ENCODE measurements at regions not wholly inside any gene's neighbourhood (a gene's known extent, or its start where the extent isn't known, plus 50 kb on each side); places are given as distances from the start of the nearest gene placed in this dataset.
"Not testable (repeated sequence)": the region's sequence is repeated elsewhere in the genome, so short reads cannot be mapped to it uniquely, and the experiment has no call there.

DNA sequence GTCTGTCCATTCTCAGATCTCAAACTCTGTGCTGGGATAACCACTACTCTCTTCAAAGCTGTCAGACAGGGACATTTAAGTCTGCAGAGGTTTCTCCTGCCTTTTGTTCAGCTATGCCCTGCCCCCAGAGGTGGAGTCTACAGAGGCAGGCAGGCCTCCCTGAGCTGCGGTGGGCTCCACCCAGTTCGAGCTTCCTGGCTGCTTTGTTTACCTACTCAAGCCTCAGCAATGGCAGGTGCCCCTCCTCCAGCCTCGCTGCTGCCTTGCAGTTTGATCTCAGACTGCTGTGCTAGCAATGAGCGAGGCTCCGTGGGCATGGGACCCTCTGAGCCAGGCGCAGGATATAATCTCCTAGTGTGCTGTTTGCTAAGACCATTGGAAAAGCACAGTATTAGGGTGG lies 53.1 kb upstream of the HUNK start:
- not testable (repeated sequence) for DNase-seq

GRCh38 chr21:31814356-31814755 lies 58.5 kb upstream of the HUNK start:
- not testable (repeated sequence) for DNase-seq

DNA sequence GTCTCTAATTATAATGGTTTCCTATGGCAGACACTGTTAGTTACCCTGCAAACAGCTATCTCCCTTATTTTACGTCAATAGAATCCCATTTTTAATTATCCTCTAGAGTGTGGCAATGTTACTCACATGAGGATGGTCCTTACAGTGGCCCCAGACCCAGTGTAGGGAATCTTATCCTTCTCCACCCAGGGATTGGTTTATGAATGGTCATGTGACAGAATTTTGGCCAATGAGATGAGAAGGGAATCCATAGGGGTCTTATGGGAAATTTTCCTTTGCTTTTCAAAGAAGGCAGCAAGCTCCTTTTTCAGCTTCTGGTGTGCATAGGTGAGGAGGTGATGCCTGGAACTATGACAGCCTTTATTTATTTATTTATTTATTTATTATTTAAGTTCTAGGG lies 59.0 kb upstream of the HUNK start:
- no peak for DNase-seq

DNA sequence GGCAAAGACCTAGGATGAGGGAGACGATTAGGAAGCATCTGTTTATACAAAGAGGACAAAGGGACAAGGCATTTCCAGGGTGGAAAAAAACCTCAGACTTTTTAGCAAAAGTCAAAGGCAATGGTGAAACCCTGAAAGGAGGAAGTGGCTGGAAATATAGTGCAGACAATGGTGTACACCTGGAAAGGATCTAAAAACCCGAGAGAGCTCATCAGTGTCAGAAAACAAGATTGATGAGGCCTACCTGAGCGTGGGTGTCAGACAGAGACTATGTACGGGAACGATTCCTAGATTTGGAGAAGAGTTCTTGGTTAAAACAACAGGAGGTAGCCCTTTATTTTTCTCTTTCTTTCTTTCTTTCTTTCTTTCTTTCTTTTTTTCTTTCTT lies 68.8 kb upstream of the HUNK start:
- no peak for DNase-seq

- no peak for DNase-seq
These were observed 69.5 kb upstream of the HUNK start for GRCh38 chr21:31803039-31804007.

GRCh38 chr21:31802331-31802730 lies 70.4 kb upstream of the SCAF4 start:
- no peak for DNase-seq

DNA sequence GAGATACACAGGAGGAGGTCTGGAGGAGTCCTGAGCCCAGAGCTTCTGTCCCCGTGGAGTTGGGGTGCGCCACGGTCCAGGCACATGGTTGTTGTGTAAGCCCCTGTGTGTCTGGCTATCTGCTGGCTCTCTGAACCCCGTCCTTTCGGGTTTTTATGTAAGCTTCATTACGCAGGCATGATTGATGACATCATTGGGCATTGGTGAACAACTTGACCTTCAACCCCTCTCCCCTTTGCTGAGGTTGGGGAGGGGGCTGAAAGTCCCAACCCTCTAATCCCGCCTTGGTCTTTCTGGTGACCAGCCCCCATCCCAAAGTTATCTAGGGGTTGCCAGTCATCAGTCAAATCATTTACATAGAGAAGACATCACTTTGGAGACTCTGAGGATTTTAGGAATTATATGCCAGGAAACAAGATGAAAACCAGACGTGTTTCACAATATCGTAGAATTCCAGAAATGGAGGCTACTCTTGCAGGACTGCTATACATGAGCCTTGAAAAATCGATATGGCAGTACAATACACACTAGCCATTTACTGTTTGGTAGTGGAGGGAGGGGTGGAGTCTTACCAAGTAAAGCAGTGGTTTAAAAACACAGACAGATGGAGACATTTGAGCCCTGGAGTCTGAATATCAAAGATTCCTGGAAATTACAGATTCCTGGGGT lies 69.8 kb upstream of the SCAF4 start:
- no peak for DNase-seq

DNA sequence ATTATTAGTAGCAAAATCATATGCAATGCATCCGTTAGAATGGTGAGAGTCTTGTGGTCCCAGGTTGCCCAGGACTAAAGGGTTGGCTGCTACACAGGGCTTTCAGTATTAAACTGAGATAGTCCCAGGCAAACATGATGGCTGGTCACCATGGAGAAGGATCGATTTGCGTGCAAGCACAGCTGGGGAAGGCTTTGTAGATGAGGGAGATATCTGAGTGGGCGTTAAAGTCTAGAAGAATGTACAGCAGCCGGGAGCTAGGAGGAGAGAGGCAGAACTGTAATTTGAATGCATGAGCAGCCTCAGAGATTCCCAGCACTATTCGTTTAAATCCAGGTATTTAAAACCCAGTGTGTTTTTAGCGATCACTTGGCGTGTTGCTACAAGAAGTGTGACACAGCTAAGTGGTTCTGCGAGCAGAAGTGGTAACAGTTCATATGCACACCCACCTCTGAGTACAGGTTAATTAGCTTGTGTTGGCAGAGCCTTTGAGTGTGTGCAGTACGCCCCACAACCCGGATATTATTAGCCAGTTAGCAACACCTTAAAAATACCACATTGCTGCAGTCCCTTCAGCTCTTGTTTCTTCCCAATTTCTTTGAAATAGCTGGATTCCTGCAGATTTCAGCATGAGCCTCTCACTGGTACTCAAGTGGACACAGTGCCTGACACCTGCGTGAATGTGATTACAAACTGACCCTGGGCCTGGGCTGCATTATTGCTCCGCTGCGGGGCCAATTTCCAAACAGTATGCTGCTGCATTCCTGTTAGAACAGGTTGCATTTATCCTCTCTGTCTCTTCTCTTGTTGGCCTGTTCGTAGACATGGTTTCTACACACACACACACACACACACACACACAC lies 67.2 kb upstream of the SCAF4 start:
- DNase-seq = no peak

DNA sequence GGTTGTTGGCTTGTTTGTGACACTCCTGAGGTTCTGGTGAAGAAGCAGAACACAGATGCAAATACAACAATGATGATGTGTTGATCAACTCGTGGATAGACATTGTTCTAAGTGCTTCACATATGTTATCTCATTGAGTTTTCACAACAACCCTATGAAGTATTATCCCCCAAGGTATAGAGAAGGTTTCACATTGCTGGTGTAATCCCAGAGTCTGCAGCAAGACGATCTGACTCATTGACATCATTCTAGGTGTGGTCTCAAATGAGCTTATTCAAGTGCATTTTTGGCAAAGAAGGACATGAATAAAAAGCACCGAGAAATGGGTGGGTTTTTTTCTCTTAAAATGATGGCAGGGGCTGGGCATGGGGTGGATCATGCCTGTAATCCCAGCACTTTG lies 64.1 kb upstream of the SCAF4 start:
- DNase-seq = no peak

DNA sequence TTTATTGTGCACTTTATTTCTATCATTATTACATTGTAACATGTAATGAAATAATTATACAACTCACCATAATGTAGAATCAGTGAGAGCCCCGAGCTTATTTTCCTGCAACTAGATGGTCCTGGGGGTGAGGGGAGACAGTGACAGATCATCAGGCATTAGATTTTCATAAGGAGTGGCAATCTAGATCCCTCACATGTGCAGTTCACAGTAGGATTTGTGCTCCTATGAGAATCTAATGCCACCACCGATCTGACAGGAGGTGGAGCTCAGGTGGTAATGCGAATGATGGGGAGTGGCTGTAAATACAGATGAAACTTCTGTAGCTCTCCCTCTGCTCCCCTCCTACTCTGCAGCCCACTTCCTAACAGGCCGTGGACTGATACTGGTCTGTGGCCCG lies 58.5 kb upstream of the SCAF4 start:
- DNase-seq = not testable (repeated sequence)

GRCh38 chr21:31788581-31788980 lies 56.7 kb upstream of the SCAF4 start:
- DNase-seq = no peak

- not testable (repeated sequence) for DNase-seq
These were observed 55.8 kb upstream of the SCAF4 start for GRCh38 chr21:31787691-31788090.

GRCh38 chr21:31786164-31786920 lies 54.4 kb upstream of the SCAF4 start:
- DNase-seq = no peak

DNA sequence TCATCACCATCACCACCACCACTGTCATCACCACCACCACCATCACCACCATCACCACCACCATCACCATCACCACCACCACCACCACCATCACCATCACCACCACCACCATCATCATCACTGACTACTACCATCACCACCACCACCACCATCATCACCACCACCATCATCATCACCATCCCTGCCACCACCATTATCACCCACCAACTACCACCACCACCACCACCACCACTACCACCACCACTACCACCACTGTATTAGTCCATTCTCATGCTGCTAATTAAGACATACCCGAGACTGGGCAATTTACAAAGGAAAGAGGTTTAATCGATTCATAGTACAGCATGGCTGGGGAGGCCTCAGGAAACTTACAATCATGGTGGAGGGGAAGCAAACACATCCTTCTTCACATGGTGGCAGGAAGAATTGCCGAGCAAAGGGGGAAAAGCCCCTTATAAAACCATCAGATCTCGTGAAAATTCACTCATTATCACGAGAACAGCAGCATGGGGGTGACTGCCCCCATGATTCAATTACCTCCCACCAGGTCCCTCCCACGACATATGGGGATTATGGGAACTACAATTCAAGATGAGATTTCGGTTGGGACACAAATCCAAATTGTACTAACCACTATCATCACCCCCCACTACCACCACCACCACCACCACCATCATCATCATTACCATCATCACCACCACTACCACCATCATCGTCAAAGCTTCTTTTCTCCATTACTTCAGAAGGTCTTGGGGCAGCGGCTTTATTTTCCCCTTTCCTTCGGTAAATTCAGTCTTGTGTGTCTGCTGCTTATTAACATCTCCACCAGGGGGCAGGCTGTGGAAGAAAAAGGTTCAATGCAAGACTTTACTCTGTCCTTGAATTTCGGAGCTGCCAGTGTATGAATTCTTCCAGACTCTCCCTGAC lies 53.6 kb upstream of the SCAF4 start:
- peak; percentile 21 to 25 for DNase-seq

GRCh38 chr21:31781737-31782136 lies 49.8 kb upstream of the SCAF4 start:
- DNase-seq = no peak
